Epithelial cell of esophagus (primary cell): ENCODE measurements at regions not wholly inside any gene's neighbourhood (a gene's known extent, or its start where the extent isn't known, plus 50 kb on each side); places are given as distances from the start of the nearest gene placed in this dataset.

Experiments
- DNase-seq: peaks from one replicate; pipeline ENCODE4 v3.0.0; 2010; ENCODE audit warnings: low read depth
- H3K4me3 ChIP-seq: 2 replicates; pipeline ENCODE4 v1.5.1; 2011; ENCODE audit warnings: mild to moderate bottlenecking, low read length, control low read depth
- CTCF ChIP-seq: IDR thresholded peaks from 2 replicates; pipeline ENCODE4 v1.5.1; 2011; ENCODE audit warnings: low read depth, mild to moderate bottlenecking, low read length, control low read depth, inconsistent platforms; ENCODE audit not compliant: insufficient read depth; ENCODE audit errors: missing control alignments

GRCh38 chr5:57598097-57598496 lies 115.5 kb upstream of the ACTBL2 start:
- DNase-seq = no peak
- TF ChIP-seq CTCF = no peak

GRCh38 chr5:57595523-57595991 lies 112.9 kb upstream of the ACTBL2 start:
- no peak for DNase-seq
- no peak overlapping the region for H3K4me3 ChIP-seq
- no peak for TF ChIP-seq CTCF

More at GRCh38 chr5:57598097-57598496, 115.5 kb upstream of the ACTBL2 start:
- H3K4me3 ChIP-seq = no peak overlapping the region

GRCh38 chr5:57594436-57594835 lies 111.8 kb upstream of the ACTBL2 start:
- H3K4me3 ChIP-seq = no peak overlapping the region
- TF ChIP-seq CTCF = no peak
- no peak for DNase-seq

- TF ChIP-seq CTCF = no peak
- no peak overlapping the region for H3K4me3 ChIP-seq
- DNase-seq = no peak
Measured at GRCh38 chr5:57592236-57592635, 109.6 kb upstream of the ACTBL2 start.

- H3K4me3 ChIP-seq = no peak overlapping the region
- TF ChIP-seq CTCF = no peak
- no peak for DNase-seq
Measured at GRCh38 chr5:57586649-57587048, 104.0 kb upstream of the ACTBL2 start.

- TF ChIP-seq CTCF = no peak
- no peak overlapping the region for H3K4me3 ChIP-seq
- no peak for DNase-seq
Measured at GRCh38 chr5:57582578-57583070, 100.0 kb upstream of the ACTBL2 start.

- no peak overlapping the region for H3K4me3 ChIP-seq
- DNase-seq = no peak
- no peak for TF ChIP-seq CTCF
Measured at GRCh38 chr5:57581772-57582171, 99.2 kb upstream of the ACTBL2 start.
